M059J (cell line): ENCODE measurements at regions not wholly inside any gene's neighbourhood (a gene's known extent, or its start where the extent isn't known, plus 50 kb on each side); places are given as distances from the start of the nearest gene placed in this dataset.
"Not testable (repeated sequence)": the region's sequence is repeated elsewhere in the genome, so short reads cannot be mapped to it uniquely, and the experiment has no call there.

Source experiments
- DNase-seq: peaks from one replicate; pipeline ENCODE4 v3.0.0-alpha.2; 2012; ENCODE audit warnings: low read depth

GRCh38 chr11:16536513-16536912 is 180.2 kb upstream of the SOX6 start:
- DNase-seq, result no peak

GRCh38 chr11:16528639-16529038 is 172.3 kb upstream of the SOX6 start:
- no peak for DNase-seq

GRCh38 chr11:16527525-16528246 is 171.3 kb upstream of the SOX6 start:
- DNase-seq, result no peak

GRCh38 chr11:16526947-16527346 is 170.6 kb upstream of the SOX6 start:
- no peak for DNase-seq

GRCh38 chr11:16520713-16521112 is 164.4 kb upstream of the SOX6 start:
- not testable (repeated sequence) for DNase-seq

GRCh38 chr11:16512899-16513241 is 156.5 kb upstream of the SOX6 start:
- no peak for DNase-seq

- DNase-seq, result no peak
These were observed 156.0 kb upstream of the SOX6 start for GRCh38 chr11:16512198-16512898.

- peak; percentile 1 for DNase-seq
These were observed 155.1 kb upstream of the SOX6 start for GRCh38 chr11:16511116-16512114.

- DNase-seq, result no peak
These were observed 149.1 kb upstream of the SOX6 start for GRCh38 chr11:16505481-16505880.

GRCh38 chr11:16503891-16504290 is 147.5 kb upstream of the SOX6 start:
- not testable (repeated sequence) for DNase-seq

GRCh38 chr11:16494918-16495691 is 138.8 kb upstream of the SOX6 start:
- no peak for DNase-seq

GRCh38 chr11:16484434-16484833 is 128.1 kb upstream of the SOX6 start:
- DNase-seq, result no peak

GRCh38 chr11:16474659-16475058 is 118.3 kb upstream of the SOX6 start:
- no peak for DNase-seq

- no peak for DNase-seq
These were observed 113.6 kb upstream of the SOX6 start for GRCh38 chr11:16469968-16470367.

- DNase-seq, result no peak
These were observed 112.5 kb upstream of the SOX6 start for GRCh38 chr11:16468735-16469453.

GRCh38 chr11:16460508-16460907 is 104.2 kb upstream of the SOX6 start:
- DNase-seq, result no peak

- DNase-seq, result no peak
These were observed 100.0 kb upstream of the SOX6 start for GRCh38 chr11:16456366-16456765.

- DNase-seq, result no peak
These were observed 98.0 kb upstream of the SOX6 start for GRCh38 chr11:16454289-16454863.

- no peak for DNase-seq
These were observed 91.9 kb upstream of the SOX6 start for GRCh38 chr11:16448123-16448717.

- no peak for DNase-seq
These were observed 85.1 kb upstream of the SOX6 start for GRCh38 chr11:16441461-16441860.
